GM19238 (cell line): ENCODE measurements at regions not wholly inside any gene's neighbourhood (a gene's known extent, or its start where the extent isn't known, plus 50 kb on each side); places are given as distances from the start of the nearest gene placed in this dataset.
"Not testable (repeated sequence)": the region's sequence is repeated elsewhere in the genome, so short reads cannot be mapped to it uniquely, and the experiment has no call there.

Experiments
- DNase-seq: peaks from one replicate; pipeline ENCODE4 v3.0.0; 2011; ENCODE audit warnings: low spot score; ENCODE audit not compliant: insufficient read length

DNA sequence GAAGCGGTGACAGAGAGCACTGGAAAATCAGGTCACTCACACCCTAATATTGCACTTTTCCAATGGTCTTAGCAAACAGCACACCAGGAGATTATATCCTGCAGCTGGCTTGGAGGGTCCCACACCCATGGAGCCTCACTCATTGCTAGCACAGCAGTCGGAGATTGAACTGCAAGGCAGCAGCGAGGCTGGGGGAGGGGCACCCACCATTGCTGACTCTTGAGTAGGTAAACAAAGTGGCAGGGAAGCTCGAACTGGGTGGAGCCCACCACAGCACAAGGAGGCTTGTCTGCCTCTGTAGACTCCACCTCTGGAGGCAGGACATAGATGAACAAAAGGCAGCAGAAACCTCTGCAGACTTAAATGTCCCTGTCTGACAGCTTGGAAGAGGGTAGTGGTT is 1579.7 kb downstream of the REEP3 start:
- not testable (repeated sequence) for DNase-seq

DNA sequence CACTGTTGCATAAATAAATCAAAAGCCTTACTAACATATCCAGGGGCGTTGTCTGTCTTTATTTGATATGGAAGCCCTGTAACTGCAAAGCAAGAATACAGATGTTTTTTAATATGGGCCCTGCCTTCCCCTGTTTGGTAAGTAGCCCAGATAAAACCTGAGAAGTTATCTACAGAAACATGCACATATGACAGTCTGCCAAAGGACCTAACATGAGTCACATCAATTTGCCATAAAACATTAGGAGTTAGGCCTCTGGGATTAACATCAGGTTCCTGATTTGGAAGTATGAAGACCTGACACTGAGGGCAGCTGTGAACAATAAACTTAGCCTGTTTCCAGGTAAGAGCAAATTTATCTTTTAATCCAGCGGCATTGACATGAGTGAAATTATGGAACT is 1588.8 kb downstream of the REEP3 start:
- no peak for DNase-seq

DNA sequence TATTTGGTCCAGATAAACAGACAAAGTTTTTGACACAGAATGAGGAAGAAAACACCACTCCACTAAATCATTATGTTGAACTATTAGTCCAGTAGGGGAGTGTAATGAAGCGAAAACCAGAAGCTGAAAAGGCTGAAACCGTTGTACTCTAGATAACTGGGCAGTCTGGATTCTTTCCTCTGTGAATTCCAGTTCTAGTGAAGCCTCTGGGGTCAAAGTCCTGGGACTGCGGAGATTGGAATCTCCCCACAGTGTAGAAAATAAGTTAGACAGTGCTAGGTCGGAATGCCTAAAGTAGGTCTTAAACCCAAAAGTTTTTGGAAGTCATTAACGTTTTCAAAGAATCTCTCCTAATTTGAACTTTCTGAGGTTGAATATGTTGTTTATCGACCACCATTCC is 1589.9 kb downstream of the REEP3 start:
- DNase-seq, result not testable (repeated sequence)

DNA sequence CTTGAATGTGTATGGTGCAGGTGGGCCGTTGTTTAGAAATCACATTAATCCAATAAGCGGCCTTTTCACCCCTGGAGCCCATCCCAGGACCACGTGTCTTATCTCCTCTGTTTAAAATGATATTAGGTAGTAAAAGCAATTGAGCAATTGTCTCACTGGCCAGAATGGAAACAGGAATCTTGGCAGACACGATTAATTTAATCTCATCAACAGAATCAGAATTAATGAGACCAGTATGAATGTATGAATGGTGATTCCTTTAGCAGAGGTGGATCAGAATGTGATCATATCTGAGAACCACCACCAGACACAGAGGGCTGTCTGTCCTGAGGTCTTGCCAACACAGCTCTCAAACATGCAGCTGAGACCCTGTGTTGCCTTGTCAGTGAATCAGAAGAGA is 1591.4 kb downstream of the REEP3 start:
- no peak for DNase-seq

DNA sequence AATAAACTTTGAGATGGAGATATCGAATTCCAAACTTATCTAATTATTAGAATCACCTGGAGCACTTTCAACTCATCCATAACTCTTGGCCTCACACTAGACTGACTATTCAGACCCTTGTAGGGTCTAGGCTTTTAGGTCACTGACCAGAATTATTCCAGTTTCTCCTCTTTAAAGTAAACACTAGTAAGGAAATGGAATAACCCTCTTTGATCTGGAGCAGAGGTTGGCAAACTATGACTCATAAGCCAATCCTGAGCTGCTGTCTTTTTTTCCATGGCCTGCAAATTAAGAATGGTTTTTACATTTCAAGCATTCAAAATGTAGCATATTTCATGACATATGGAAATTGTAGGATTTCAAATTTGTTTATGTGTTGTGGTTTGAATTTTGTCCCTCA is 1601.9 kb downstream of the REEP3 start:
- no peak for DNase-seq

DNA sequence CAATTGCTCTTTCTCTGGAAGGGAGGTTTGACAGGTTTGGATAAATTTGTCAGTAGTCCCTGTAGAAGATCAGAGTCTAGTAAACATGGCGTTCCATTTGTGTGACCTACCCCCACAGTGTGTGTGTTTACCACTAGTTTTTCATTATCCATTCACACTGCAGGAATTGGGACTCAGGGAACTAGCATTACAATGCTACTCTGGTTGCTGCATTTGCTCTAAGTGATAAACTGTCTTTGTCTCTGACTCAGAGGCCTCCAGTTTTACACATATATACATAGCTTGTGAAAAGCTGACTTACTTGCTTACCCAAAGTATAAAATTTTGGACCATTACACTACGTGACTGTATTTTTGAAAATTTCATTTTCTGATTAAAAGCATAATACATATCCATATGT is 1604.0 kb downstream of the REEP3 start:
- no peak for DNase-seq

DNA sequence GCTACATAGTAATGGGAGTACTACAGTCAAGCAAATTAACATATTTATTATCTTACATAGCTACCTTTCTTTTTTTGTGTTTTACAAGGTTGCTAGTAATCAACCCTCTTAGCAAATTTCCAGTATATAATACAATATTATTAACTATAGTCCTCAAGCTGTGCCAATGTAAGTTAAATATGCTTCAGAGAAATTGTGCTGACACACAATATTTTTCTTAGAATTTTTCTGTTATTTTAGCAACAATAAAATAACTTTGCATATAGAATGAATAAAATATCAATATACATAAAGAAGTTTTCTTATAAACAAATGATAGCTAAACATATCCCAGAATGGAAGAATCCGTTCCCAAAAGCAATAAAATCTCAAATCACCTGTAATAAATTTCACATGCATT is 1605.1 kb downstream of the REEP3 start:
- DNase-seq, result no peak

DNA sequence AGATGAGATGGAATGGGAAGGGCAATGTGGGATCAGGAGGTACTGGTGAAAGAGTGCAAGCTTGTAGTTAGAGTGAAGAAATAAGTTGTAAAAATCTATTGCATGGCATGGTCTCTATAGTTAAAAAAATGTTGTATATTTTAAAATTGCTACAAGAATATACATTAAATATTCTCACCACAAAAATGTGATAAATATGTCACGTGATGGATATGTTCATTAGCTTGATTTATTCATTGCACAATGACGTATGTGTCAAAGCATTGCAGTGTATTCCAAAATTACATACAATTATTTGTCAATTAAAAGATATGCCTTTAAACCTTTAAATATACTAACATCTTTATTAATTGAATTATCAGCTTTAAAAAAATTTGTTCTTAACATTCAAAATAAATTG is 1607.1 kb downstream of the REEP3 start:
- no peak for DNase-seq

DNA sequence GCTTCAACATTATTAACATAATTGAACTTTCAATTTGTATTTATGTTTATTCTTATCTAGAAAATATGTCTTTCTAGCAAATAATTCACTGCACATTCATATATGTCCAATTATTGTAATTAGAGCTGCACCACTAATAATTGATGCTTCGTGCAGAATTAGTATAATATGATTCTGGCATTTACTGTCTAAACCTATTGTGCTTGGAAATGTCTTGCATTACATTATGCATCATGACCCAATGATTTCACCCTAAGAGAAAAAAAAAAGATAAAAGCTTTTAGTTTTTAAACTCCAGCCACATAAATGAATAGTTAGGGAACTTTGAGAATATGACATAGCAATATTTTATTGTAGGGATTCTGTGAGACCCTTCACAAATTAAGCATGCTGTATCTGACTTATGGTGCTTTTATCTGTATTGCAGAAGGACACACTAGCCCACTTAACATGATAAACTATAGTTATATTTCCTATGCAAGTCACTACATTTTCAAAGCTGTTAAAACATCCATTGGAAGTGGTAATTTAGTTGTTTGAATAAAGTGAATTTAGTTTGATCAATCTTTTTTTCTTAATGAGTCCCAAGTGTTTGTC is 1609.1 kb downstream of the REEP3 start:
- DNase-seq, result no peak

DNA sequence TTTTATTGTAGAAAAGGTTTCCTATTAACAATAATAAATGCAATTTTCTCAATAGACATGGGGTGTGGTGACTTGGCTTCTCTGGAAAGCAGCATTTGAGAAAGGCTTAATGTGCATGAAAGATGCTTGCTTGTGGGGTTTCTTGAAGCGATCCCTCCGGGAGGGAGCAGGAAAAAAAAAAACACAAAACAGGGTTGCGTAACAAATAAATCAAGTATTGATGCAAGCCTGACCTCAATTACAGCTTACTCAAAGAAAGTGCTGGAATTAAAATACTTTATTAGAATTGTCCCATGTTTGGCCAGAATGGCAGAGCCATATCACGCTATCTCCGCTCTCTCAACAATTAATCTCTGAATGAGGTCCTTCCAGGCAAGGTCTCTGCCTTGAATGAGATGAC is 1612.5 kb downstream of the REEP3 start:
- DNase-seq, result no peak

DNA sequence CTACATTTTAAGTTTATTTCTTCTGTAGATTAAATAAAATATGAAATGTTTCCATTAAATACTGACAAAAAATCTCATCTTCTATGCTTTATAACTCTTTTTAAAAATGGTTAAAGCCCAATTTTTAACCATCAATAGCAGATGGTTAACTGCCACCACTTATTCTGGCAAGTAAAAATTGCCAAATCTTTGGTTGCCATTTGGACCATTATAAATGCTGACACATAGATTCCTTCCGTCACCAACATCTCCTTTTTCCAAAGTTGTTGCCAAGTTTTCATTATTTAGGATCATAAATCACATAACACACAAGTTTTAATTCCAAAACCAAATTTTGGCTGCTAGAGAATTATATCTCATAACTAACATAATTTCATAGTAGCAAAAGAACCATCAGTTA is 1614.3 kb downstream of the REEP3 start:
- no peak for DNase-seq

DNA sequence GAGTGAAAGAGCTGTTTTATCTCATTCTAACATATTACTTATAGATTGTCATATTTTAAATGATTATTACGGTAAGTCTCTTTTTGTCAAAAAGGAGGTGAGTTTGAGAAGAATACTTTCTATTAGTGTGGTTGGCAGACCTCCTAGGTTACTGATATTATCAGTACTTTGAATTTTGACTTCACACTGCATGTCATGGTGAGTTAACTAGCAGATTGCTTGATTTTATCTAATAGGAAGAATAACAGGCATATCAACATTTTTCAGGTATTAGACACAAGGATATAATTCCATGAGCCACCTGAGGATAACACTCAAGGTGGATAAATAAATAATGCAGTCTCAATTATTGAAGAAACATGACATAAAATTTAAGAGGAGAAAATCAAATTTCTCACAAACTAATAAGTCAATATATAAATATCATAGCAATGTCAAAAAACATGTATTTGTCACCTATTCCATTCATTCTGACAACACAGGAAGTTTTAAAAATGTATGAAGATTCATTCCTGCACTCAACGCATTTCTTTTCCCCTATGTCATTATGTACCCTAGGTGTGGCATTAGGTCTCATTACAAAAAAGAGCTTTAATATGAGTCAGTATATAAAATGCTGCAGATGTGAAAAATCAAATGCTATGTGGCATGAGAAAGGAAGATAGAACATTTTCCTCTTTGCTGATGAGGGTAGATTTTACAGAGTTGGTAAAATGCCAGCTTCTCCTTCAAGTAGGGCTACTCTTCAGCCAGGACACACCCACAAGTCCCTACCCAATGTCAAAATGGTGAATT is 1621.6 kb downstream of the REEP3 start:
- no peak for DNase-seq

DNA sequence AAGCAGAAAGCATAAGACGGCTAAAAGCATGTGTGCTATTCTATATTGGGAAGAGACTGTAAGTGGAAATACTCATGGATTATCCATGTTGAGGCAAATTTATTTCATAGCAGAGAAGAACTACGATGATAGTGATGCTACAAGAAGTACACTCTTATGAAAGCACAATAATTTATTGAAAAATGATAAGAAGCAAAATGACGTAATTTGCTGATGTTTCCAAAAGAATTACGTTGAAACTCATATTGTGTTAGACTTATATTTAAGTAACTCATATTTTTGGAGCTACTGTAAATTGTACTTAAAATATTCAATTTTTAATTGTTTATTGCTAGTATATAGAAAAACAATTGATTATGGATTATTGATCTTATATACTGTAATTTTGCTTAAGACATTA is 1622.5 kb downstream of the REEP3 start:
- DNase-seq, result no peak

DNA sequence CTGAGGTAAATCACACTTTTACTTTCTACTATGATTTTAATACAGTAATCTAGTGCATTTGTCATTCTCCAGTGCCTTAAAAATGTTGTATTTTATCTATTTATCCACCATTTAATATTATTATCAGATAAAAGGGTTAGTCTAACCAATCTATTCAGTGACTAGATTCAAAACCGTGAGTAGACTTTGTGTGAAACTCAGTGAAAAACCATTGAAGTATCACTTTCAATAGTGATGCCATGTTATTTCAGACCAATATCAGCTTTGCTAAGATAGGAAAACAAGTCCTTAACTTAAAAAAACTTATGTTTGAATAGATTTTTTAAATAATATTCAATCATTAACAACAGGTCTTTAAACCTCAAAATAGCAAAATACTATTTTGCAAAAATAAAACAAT is 1628.7 kb downstream of the REEP3 start:
- no peak for DNase-seq

DNA sequence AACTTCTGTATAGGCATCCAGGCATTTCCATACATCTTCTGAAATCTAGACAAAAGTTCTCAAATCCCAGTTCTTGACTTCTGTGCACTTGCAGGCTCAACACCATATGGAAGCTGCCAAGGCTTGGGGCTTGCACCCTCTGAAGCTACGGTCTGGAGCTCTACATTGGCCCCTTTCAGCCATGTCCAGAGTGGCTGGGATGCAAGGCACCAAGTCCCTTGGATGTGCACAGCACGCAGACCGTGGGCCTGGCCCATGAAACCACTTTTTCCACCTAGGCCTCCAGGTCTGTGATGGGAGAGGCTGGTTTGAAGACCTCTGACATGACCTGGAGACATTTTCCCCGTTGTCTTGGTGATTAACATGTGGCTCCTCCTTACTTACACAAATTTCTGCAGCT is 1645.1 kb downstream of the REEP3 start:
- no peak for DNase-seq

DNA sequence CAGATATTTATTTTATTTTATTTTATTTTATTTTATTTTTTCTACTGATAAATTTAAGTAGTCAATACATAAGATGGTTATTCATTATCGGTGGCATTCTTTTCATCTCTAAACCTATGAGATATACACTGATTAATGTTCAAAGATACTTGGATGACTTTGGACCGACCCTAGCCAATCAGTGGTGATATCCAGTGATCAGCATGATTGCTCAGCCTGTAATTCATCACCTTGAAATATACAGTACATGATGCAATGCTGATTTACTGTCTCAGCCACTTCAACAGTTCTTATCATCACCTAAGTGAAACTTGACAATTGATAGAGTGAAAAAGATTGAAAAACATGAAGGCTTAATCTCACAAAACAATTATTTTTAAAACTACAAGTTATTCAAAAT is 1651.0 kb downstream of the REEP3 start:
- DNase-seq, result no peak

DNA sequence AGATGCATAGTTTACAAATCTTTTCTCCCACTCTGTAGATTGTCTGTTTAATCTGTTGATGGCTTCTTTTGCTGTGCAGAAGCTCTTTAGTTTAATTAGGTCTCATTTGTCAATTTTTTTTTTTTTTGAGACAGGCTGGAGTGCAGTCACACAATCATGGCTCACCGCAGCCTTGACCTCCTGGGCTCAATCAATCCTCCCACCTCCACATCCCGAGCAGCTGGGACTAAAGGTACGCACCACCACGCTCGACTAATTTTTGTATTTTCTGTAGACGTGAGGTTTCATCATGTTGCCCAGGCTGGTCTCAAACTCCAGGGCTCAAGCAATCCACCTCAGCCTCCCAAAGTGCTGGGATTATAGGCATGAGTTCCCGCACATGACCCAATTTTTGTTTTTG is 1655.8 kb downstream of the REEP3 start:
- DNase-seq, result no peak

DNA sequence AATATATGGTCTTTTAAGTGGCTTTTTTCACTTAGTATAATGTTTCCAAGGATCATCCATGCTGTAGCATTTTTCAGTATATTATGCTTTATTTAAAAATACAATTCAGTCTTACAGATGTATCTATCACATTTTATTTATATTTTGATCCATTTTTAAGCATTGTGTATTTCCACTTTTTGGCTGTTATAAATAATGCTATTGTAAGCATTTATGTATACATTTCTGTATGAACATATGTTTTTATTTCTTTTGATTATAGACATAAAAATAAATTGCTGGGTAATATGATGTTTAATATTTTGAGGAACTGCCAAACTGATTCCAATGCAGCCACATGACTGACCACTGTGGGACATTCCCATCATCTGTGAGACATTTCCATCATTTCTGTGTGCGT is 1662.0 kb downstream of the REEP3 start:
- no peak for DNase-seq

DNA sequence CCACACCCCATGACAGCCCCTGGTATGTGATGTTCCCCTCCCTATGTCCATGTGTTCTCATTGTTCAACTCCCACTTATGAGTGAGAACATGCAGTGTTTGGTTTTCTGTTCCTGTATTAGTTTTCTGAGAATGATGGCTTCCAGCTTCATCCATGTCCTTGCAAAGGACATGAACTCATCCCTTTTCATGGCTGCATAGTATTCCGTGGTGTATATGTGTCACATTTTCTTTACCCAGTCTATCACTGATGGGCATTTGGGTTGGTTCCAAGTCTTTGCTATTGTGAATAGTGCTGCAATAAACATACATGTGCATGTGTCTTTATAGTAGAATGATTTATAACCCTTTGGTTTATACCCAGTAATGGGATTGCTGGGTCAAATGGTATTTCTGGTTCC is 1665.5 kb downstream of the REEP3 start:
- not testable (repeated sequence) for DNase-seq

DNA sequence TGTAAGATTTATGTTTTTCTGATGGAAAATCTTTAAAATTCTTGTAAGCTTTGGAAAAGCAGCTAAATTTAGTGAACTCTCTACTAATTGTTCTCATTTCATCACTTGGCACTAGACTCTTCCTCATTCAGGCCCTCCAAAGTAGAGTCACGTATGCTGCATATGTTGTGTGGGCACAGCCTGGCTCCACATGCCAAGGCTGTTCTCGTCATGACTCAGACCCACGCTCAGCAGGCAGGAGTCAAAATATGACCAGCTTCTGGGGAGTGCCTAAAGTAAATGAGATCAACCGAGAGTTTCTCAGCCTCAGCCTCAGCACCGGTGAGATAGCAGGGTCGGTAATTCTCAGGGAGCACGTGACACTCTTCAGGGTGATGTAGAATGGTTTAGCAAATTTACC is 1672.9 kb downstream of the REEP3 start:
- DNase-seq, result no peak

DNA sequence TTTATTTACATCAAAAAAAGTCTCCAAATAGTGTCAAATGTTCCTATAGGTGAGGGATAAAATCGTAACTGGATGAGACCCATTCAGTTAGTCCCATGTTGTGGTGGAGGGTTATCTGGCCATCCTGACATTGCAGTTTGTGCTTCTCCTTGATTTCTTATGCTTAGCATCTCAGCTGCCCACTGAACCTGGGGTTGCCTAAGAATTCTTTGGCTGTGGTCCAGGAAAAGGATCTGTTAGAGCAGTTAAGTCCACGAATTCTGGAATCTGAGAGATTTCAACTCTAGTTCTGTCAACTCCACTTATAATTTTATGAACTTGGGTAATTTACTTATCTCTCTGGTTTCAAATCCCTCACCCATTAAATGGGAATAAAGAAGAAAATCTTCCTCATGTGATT is 1673.4 kb downstream of the REEP3 start:
- no peak for DNase-seq

DNA sequence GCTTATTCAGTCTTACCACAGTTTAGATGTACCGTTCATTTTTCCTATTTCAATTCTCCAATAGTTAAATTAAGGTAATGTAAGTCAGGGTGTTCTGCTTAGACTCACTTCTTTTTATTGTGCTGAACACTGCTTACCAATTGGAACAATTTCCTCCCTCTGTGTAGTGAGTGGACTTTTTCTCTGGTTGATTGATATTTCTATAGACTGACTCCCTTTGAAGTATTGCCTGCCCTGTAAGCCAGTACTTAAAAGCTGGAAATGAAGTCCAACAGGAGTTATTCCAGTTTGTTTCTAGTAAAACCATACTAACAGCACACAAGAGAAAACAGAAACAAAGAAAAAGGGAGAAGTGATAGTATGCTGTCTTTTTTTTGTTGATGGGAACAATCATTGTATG is 1674.9 kb downstream of the REEP3 start:
- DNase-seq, result no peak

DNA sequence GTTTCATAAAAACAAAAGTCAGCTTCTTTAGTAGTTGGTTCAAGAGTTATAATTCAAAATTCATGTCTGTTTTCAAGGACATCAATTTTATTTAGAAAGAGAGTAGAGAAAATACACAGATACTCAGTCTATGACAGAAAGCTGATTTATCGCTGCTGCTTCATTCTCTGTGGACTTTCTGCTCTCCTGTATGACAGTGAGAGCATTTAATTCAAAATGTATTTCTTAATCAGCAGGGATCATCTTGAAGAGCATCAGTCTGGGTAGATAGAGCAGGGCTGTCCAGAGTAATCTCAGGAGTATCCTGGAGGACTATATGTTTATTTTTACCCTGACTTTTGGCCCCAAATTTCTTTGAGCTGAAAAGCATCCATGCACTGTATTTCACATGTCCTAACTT is 1676.7 kb downstream of the REEP3 start:
- no peak for DNase-seq
